Mucosa of descending colon (tissue), 3 donors: ENCODE measurements at regions not wholly inside any gene's neighbourhood (a gene's known extent, or its start where the extent isn't known, plus 50 kb on each side); places are given as distances from the start of the nearest gene placed in this dataset.

Experiments
- ATAC-seq: fragments of 200-7000 bp; cut with Tn5 transposase; one replicate; pipeline ENCODE4 v1.9.1; 2020; ENCODE audit warnings: mild to moderate bottlenecking, moderate library complexity
- DNase-seq, 3 donors: peaks; one replicate each; pipeline ENCODE4 v3.0.0-alpha.2; 2020
- H3K36me3 ChIP-seq: fragments of 200-600 bp; one replicate; pipeline ENCODE4 v1.8.0; 2021; ENCODE audit warnings: low read depth, mild to moderate bottlenecking
- H3K4me1 ChIP-seq: fragments of 200-600 bp; one replicate; pipeline ENCODE4 v1.8.0; 2021; ENCODE audit warnings: low read depth, mild to moderate bottlenecking
- H3K4me3 ChIP-seq: fragments of 200-600 bp; one replicate; pipeline ENCODE4 v1.8.0; 2021; ENCODE audit warnings: mild to moderate bottlenecking
- H3K9me3 ChIP-seq: fragments of 200-600 bp; one replicate; pipeline ENCODE4 v1.8.0; 2021; ENCODE audit warnings: mild to moderate bottlenecking
- CTCF ChIP-seq: fragments of 200-600 bp; IDR thresholded peaks from one replicate; pipeline ENCODE4 v1.8.0; 2022; ENCODE audit warnings: antibody characterized with exemption, mild to moderate bottlenecking
- intact Hi-C, 2 donors: fragments of 100-400 bp; cut with DNase I in 1 of 2; cut with micrococcal nuclease in 1 of 2; formaldehyde crosslinking; loops; one replicate each; pipeline versions ENCODE4 v1.11.0 to v1.11.1; 2022; cut with DNase I, micrococcal nuclease
- donor health status: DM: no; HTN: no; CAD: no; lungs with moderate emphysema.
- donor health status: DM: no; HTN: no; CAD: no.
- donor health status: DM: no; HTN: yes; CAD: no.

- Histone ChIP-seq H3K36me3 (no peaks in the 10 kb centered on the region), H3K4me1 (no peaks in the 10 kb centered on the region), H3K9me3 (no peaks in the 10 kb centered on the region), H3K4me3 (no peak overlapping the region)
- DNase-seq, result no peak
- no peak for TF ChIP-seq CTCF
- ATAC-seq, result no peak
- intact Hi-C loops, result no loop called here
These were observed 82.3 kb downstream of the UNCX start for GRCh38 chr7:1314908-1315450.

GRCh38 chr7:1316086-1316485 lies 83.4 kb downstream of the UNCX start:
- DNase-seq, result no peak
- no peak for ATAC-seq
- Histone ChIP-seq H3K4me3 (no peak overlapping the region), H3K9me3 (no peaks in the 10 kb centered on the region), H3K36me3 (no peaks in the 10 kb centered on the region), H3K4me1 (no peaks in the 10 kb centered on the region)
- intact Hi-C loops, result no loop called here
- TF ChIP-seq CTCF, result no peak

DNA sequence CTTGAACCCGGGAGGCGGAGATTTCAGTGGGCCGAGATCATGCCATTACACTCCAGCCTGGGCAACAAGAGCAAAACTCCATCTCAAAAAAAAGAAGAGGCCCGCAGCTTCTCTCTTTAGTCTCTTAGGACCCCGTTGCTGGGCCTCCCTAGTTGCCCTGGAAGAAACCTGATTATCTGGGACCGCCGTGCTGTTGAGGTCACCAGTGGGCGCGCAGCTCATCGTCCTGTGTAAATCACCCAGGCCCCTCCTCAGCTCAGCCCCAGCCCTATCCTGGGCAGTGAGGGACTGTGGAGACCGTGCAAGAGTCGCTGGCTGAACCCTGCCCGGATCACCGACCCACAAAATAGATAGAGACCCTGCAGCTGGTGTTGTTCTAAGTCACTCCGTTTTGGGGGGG lies 85.0 kb downstream of the UNCX start:
- Histone ChIP-seq H3K4me1 (no peaks in the 10 kb centered on the region), H3K9me3 (no peaks in the 10 kb centered on the region), H3K4me3 (no peak overlapping the region), H3K36me3 (no peaks in the 10 kb centered on the region)
- DNase-seq (no peak), ATAC-seq (no peak)
- TF ChIP-seq CTCF, result no peak
- intact Hi-C loops, result no loop called here

DNA sequence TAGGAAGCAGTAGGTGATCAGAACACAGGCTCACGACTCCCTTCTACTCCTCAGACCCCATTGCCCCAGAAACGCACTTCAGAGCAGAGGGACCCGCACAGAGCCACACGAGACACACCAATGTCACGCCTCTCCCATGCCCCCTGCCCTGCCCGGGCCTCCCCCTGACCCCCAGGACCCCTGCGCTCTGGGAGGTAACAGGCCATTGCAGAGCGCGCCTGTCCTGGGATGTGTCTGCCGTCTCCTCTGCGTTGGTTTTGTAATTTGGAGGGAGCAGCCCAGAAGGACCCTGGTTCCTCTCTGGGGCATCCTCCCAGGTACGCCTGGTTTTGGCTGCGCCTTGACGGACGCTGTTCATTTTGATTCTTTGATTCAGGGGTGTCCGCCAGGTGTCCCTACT lies 85.4 kb downstream of the UNCX start:
- no peaks in the 10 kb centered on the region for H3K36me3 ChIP-seq
- no peaks in the 10 kb centered on the region for H3K4me1 ChIP-seq
- DNase-seq, result no peak
- intact Hi-C loops, result no loop called here
- H3K4me3 ChIP-seq, result no peak overlapping the region
- no peak for ATAC-seq
- H3K9me3 ChIP-seq, result no peaks in the 10 kb centered on the region
- no peak for TF ChIP-seq CTCF

DNA sequence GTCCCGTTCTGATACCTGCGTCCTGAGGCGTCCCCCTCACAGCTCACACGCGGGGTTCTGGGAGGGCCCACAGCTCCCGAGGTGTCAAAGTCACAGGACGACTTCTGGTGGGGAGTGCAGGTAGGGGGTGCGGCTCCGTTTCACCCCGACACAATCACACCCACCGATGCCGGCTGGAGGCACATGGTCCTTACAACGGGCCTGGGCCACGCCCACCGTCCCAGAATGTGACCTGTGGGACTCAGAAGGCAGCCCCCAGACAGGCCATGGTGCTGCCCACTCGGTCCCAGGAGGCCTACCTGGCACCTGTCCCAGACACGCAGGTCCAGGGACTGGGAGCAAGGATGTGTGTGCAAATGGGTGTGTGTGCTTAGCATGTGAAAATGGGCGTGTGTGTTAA lies 86.0 kb downstream of the UNCX start:
- H3K36me3 ChIP-seq, result no peaks in the 10 kb centered on the region
- no peak for ATAC-seq
- no peaks in the 10 kb centered on the region for H3K9me3 ChIP-seq
- no peaks in the 10 kb centered on the region for H3K4me1 ChIP-seq
- no peak for TF ChIP-seq CTCF
- DNase-seq, result no peak
- no peak overlapping the region for H3K4me3 ChIP-seq
- intact Hi-C loops, result no loop called here

DNA sequence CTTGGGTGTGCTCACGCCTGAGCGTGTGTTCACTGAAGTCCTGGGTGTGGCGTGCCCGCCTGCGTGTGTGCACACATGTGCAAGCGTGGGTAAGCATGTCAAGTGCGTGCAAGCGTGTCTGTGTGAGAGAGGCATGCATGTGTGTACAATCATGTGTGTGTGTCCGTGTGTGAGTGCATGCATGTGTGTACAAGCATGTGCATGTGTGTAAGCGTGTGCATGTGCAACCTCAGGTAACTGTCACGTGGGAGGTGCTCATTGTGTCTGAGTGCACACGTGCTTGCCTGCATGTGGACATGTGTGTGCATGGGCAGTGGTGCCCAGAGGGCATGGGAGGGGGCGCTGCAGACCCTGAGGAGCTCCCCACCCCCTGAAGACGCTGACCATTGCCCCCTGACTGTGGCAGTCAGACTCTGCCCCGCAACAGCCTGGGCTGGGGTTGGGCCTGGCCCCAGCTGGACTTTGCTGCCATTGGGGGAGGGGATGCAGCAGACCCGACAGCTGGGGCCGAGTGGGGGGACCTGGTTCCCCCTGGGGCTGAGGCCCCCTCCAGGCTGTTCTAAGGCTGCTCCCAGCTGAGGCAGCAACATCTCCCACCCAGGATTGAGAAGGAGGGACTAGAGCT lies 88.1 kb downstream of the UNCX start:
- intact Hi-C loops, result no loop called here
- Histone ChIP-seq H3K36me3 (no peaks in the 10 kb centered on the region), H3K4me1 (no peaks in the 10 kb centered on the region), H3K4me3 (no peak overlapping the region), H3K9me3 (no peaks in the 10 kb centered on the region)
- DNase-seq, result peak in 1 of 3 donors; percentile 19
- no peak for TF ChIP-seq CTCF
- ATAC-seq, result no peak
